Stimulated activated CD8-positive, alpha-beta memory T cell treated with anti-CD3 and anti-CD28 coated beads, Interleukin-2, amount 100 ng/mL, for 48 hours (primary cell): ENCODE measurements at regions not wholly inside any gene's neighbourhood (a gene's known extent, or its start where the extent isn't known, plus 50 kb on each side); places are given as distances from the start of the nearest gene placed in this dataset.
"Not testable (repeated sequence)": the region's sequence is repeated elsewhere in the genome, so short reads cannot be mapped to it uniquely, and the experiment has no call there.

Source experiments
- DNase-seq, 2 donors: peaks; one replicate each; pipeline ENCODE4 v3.0.0-alpha.2; 2020; ENCODE audit warnings: low read depth in 2 of 2

GRCh38 chr13:28607187-28607955 lies 51.6 kb upstream of the POMP start:
- DNase-seq, result no peak

- DNase-seq, result no peak
These were observed 52.5 kb upstream of the POMP start for GRCh38 chr13:28606466-28606865.

GRCh38 chr13:28605147-28605546 lies 53.8 kb upstream of the POMP start:
- not testable (repeated sequence) for DNase-seq

GRCh38 chr13:28603043-28603664 lies 55.8 kb upstream of the POMP start:
- no peak for DNase-seq

- no peak for DNase-seq
These were observed 56.4 kb upstream of the POMP start for GRCh38 chr13:28602580-28602979.

GRCh38 chr13:28601581-28601980 lies 57.3 kb upstream of the POMP start:
- DNase-seq, result no peak

- no peak for DNase-seq
These were observed 61.3 kb upstream of the POMP start for GRCh38 chr13:28597641-28598040.

- DNase-seq, result no peak
These were observed 68.5 kb upstream of the POMP start for GRCh38 chr13:28590461-28590860.

- no peak for DNase-seq
These were observed 70.6 kb upstream of the POMP start for GRCh38 chr13:28588296-28588695.

- DNase-seq, result no peak
These were observed 71.8 kb upstream of the POMP start for GRCh38 chr13:28587174-28587540.

- no peak for DNase-seq
These were observed 72.3 kb upstream of the POMP start for GRCh38 chr13:28586439-28587173.

- no peak for DNase-seq
These were observed 73.4 kb upstream of the POMP start for GRCh38 chr13:28585561-28585960.

GRCh38 chr13:28584873-28585381 lies 74.0 kb upstream of the POMP start:
- DNase-seq, result no peak

- no peak for DNase-seq
These were observed 75.3 kb upstream of the POMP start for GRCh38 chr13:28583651-28584091.

- no peak for DNase-seq
These were observed 76.1 kb upstream of the POMP start for GRCh38 chr13:28582892-28583240.

GRCh38 chr13:28582225-28582891 lies 76.6 kb upstream of the POMP start:
- DNase-seq, result no peak

GRCh38 chr13:28581451-28581850 lies 77.5 kb upstream of the POMP start:
- DNase-seq, result no peak

GRCh38 chr13:28579736-28580135 lies 79.2 kb upstream of the POMP start:
- DNase-seq, result no peak

GRCh38 chr13:28579322-28579721 lies 79.6 kb upstream of the POMP start:
- DNase-seq, result no peak

- no peak for DNase-seq
These were observed 81.1 kb upstream of the FLT1 start for GRCh38 chr13:28576067-28576466.

- DNase-seq, result no peak
These were observed 80.3 kb upstream of the FLT1 start for GRCh38 chr13:28575200-28575599.

- DNase-seq, result peak in 1 of 2 donors; percentile 24
These were observed 79.8 kb upstream of the FLT1 start for GRCh38 chr13:28574617-28575142.
